H9 (cell line): ENCODE measurements at regions not wholly inside any gene's neighbourhood (a gene's known extent, or its start where the extent isn't known, plus 50 kb on each side); places are given as distances from the start of the nearest gene placed in this dataset.

Experiments
- DNase-seq: peaks from one replicate; pipeline ENCODE4 v3.0.0-alpha.2; 2017
- H2AFZ ChIP-seq: one replicate; pipeline ENCODE4 v1.6.1; 2013; ENCODE audit warnings: mild to moderate bottlenecking, low read length, control low read depth, moderate library complexity
- H2AK5ac ChIP-seq: 2 replicates; pipeline ENCODE4 v1.6.1; 2013; ENCODE audit warnings: low read length, control low read depth, mixed read lengths; ENCODE audit not compliant: insufficient read length
- H2BK120ac ChIP-seq: one replicate; pipeline ENCODE4 v1.6.1; 2013; ENCODE audit warnings: low read depth, mild to moderate bottlenecking, low read length, control low read depth, inconsistent platforms; ENCODE audit not compliant: poor library complexity, severe bottlenecking
- H2BK12ac ChIP-seq: 2 replicates; pipeline ENCODE4 v1.6.1; 2013; ENCODE audit warnings: low read length, control low read depth, mixed read lengths, low read depth; ENCODE audit not compliant: insufficient read length
- H2BK15ac ChIP-seq: 2 replicates; pipeline ENCODE4 v1.6.1; 2013; ENCODE audit warnings: low read depth, low read length, control low read depth
- H2BK20ac ChIP-seq: one replicate; pipeline ENCODE4 v1.6.1; 2013; ENCODE audit warnings: low read depth, mild to moderate bottlenecking, low read length, control low read depth, inconsistent platforms; ENCODE audit not compliant: poor library complexity, severe bottlenecking
- H2BK5ac ChIP-seq: 2 replicates; pipeline ENCODE4 v1.6.1; 2013; ENCODE audit warnings: low read length, control low read depth, mixed read lengths; ENCODE audit not compliant: insufficient read length
- H3K14ac ChIP-seq: 2 replicates; pipeline ENCODE4 v1.6.1; 2013; ENCODE audit warnings: low read length, control low read depth; ENCODE audit not compliant: insufficient read depth
- H3K18ac ChIP-seq: 2 replicates; pipeline ENCODE4 v1.6.1; 2013; ENCODE audit warnings: low read depth, mild to moderate bottlenecking, mixed read lengths, low read length, control low read depth; ENCODE audit not compliant: insufficient read length
- H3K23ac ChIP-seq: 2 replicates; pipeline ENCODE4 v1.6.1; 2013; ENCODE audit warnings: low read length, control low read depth, mixed read lengths, low read depth; ENCODE audit not compliant: insufficient read length
- H3K23me2 ChIP-seq: 2 replicates; pipeline ENCODE4 v1.6.1; 2013; ENCODE audit warnings: low read depth, mild to moderate bottlenecking, mixed read lengths, low read length, control low read depth; ENCODE audit not compliant: insufficient read length, poor library complexity, severe bottlenecking
- H3K27ac ChIP-seq: 2 replicates; pipeline ENCODE4 v1.5.1; 2013; ENCODE audit warnings: low read length, control low read depth, mixed read lengths, low read depth; ENCODE audit not compliant: insufficient read length
- H3K27me3 ChIP-seq: 2 replicates; pipeline ENCODE4 v1.6.1; 2013; ENCODE audit warnings: low read length, control low read depth, inconsistent platforms; ENCODE audit not compliant: insufficient read depth
- H3K4ac ChIP-seq: 2 replicates; pipeline ENCODE4 v1.6.1; 2013; ENCODE audit warnings: low read depth, mild to moderate bottlenecking, control low read depth, inconsistent platforms, low read length, moderate library complexity
- H3K4me1 ChIP-seq: 2 replicates; pipeline ENCODE4 v1.6.1; 2013; ENCODE audit warnings: low read length, control low read depth, inconsistent platforms; ENCODE audit not compliant: insufficient read depth
- H3K4me2 ChIP-seq: 2 replicates; pipeline ENCODE4 v1.6.1; 2013; ENCODE audit warnings: low read length, control low read depth, mixed read lengths; ENCODE audit not compliant: insufficient read length, insufficient read depth
- H3K56ac ChIP-seq: 2 replicates; pipeline ENCODE4 v1.6.1; 2013; ENCODE audit warnings: low read depth, mild to moderate bottlenecking, mixed read lengths, low read length, control low read depth; ENCODE audit not compliant: insufficient read length
- H3K79me1 ChIP-seq: 2 replicates; pipeline ENCODE4 v1.6.1; 2013; ENCODE audit warnings: low read depth, mild to moderate bottlenecking, moderate library complexity, low read length, control low read depth, inconsistent platforms; ENCODE audit not compliant: insufficient read depth, poor library complexity, severe bottlenecking
- H3K79me2 ChIP-seq: 2 replicates; pipeline ENCODE4 v1.6.1; 2013; ENCODE audit warnings: low read length, control low read depth, inconsistent platforms; ENCODE audit not compliant: insufficient read depth
- H3K9ac ChIP-seq: 2 replicates; pipeline ENCODE4 v1.6.1; 2013; ENCODE audit warnings: low read length, control low read depth, mixed read lengths; ENCODE audit not compliant: insufficient read length; ENCODE audit errors: extremely low read depth
- H3K9me3 ChIP-seq: one replicate; pipeline ENCODE4 v1.6.1; 2013; ENCODE audit warnings: low read depth, low read length, inconsistent platforms; ENCODE audit not compliant: control insufficient read depth
- H3T11ph ChIP-seq: one replicate; pipeline ENCODE4 v1.6.1; 2013; ENCODE audit warnings: mild to moderate bottlenecking, low read length, control low read depth, inconsistent platforms
- H4K20me1 ChIP-seq: one replicate; pipeline ENCODE4 v1.6.1; 2013; ENCODE audit not compliant: control insufficient read depth, insufficient read length, insufficient read depth
- H4K5ac ChIP-seq: 2 replicates; pipeline ENCODE4 v1.6.1; 2013; ENCODE audit warnings: low read depth, mild to moderate bottlenecking, mixed read lengths, low read length, control low read depth; ENCODE audit not compliant: insufficient read length
- H4K8ac ChIP-seq: replicated peaks from 2 replicates; pipeline ENCODE4 v1.6.1; 2013; ENCODE audit warnings: low read length, control low read depth, mixed read lengths, low read depth; ENCODE audit not compliant: insufficient read length
- H4K91ac ChIP-seq: 2 replicates; pipeline ENCODE4 v1.6.1; 2013; ENCODE audit warnings: low read depth, mild to moderate bottlenecking, moderate library complexity, mixed read lengths, low read length, control low read depth; ENCODE audit not compliant: insufficient read length
- H3K27ac Mint-ChIP-seq, 3 experiments: 2 replicates in 2 of 3; 3 replicates in 1 of 3; pipeline ENCODE4 v1.8.0; 2020 to 2021; ENCODE audit warnings: mixed read lengths in 3 of 3, mild to moderate bottlenecking in 1 of 3, moderate library complexity in 1 of 3
- H3K27me3 Mint-ChIP-seq: 2 replicates; pipeline ENCODE4 v1.8.0; 2021; ENCODE audit warnings: low read depth, mild to moderate bottlenecking, moderate library complexity, mixed read lengths
- H3K36me3 Mint-ChIP-seq, 3 experiments: 2 replicates in 2 of 3; 3 replicates in 1 of 3; pipeline ENCODE4 v1.8.0; 2020 to 2021; ENCODE audit warnings: low read depth in 3 of 3, mixed read lengths in 3 of 3; ENCODE audit not compliant: insufficient read depth in 1 of 3
- H3K4me1 Mint-ChIP-seq, 2 experiments: 2 replicates each; pipeline ENCODE4 v1.8.0; 2020; ENCODE audit warnings: mixed read lengths in 2 of 2
- H3K4me3 Mint-ChIP-seq, 2 experiments: 2 replicates in 1 of 2; 3 replicates in 1 of 2; pipeline ENCODE4 v1.8.0; 2020 to 2021; ENCODE audit warnings: mild to moderate bottlenecking in 2 of 2, mixed read lengths in 2 of 2, moderate library complexity in 1 of 2
- H3K9me3 Mint-ChIP-seq, 2 experiments: 2 replicates in 1 of 2; 3 replicates in 1 of 2; pipeline ENCODE4 v1.8.0; 2020; ENCODE audit warnings: mild to moderate bottlenecking in 2 of 2, mixed read lengths in 2 of 2, moderate library complexity in 1 of 2
- WGBS: extraction: QIAGEN DNeasy Blood & Tissue Kit; methylation state at CpG from one replicate; pipeline ENCODE4 v1.1.7; 2013; ENCODE audit warnings: missing lambda C conversion rate, low lambda C conversion rate, mixed read lengths; ENCODE audit not compliant: insufficient read length; ENCODE audit errors: extremely low coverage; 5-methylcytosine and 5-hydroxymethylcytosine counted together
- TF ChIP-seq, protein P1 (sequence below): fragments of 200-600 bp; sonication (generic); conservative IDR thresholded peaks from 3 replicates; pipeline ENCODE4 v1.8.0; 2021; ENCODE audit warnings: antibody characterized with exemption, mild to moderate bottlenecking

DNA sequence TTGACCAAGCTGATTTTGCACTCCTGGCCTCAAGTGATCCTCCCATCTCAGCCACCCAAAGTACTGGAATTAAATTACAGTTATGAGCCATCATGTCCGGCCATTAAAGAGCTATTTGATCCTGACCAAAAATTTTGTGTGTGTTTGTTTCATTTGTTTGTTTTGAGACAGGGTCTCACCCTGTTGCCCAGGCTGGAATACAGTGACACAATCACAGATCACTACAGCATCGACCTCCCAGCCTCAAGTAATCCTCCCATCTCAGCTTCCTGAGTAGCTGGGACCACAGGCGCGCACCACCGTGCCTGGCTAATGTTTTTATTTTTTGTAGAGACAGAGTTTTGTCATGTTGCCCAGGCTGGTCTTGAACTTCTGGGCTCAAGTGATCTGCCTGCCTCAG lies 82.9 kb upstream of the RBPJ start:
- Histone ChIP-seq H2BK15ac (no peak overlapping the region), H3K18ac (no peak overlapping the region), H2BK120ac (no peak overlapping the region), H2BK12ac (no peak overlapping the region), H3K79me1 (no peaks in the 10 kb centered on the region), H3K79me2 (no peaks in the 10 kb centered on the region), H4K91ac (no peak overlapping the region), H4K8ac (no peak overlapping the region), H3K14ac (no peak overlapping the region), H3K56ac (no peak overlapping the region), H3K27ac (no peak overlapping the region), H3K9me3 (no peaks in the 10 kb centered on the region), H4K20me1 (no peaks in the 10 kb centered on the region), H3K27me3 (no peaks in the 10 kb centered on the region), H2AK5ac (no peak overlapping the region), H3T11ph (no peak overlapping the region), H3K4me2 (no peak overlapping the region), H2BK5ac (no peak overlapping the region), H3K4ac (no peak overlapping the region), H4K5ac (no peak overlapping the region), H3K9ac (no peak overlapping the region), H2AFZ (no peak overlapping the region), H3K4me1 (peaks cover 6% of the 10 kb centered on the region), H2BK20ac (no peak overlapping the region), H3K23me2 (no peaks in the 10 kb centered on the region), H3K23ac (no peak overlapping the region)
- Mint-ChIP-seq H3K36me3 (no peaks in the 10 kb centered on the region), H3K9me3 (no peaks in the 10 kb centered on the region), H3K4me1 (peaks cover 26 to 27% of the 10 kb centered on the region in 2 experiments), H3K27me3 (no peaks in the 10 kb centered on the region), H3K4me3 (no peak overlapping the region), H3K27ac (0 out of 7 replicates have a peak overlapping the region, but pooled peaks of 1 of the 3 experiments have one; percentile 46)
- DNase-seq: no peak
- WGBS: no CpG with 5 or more reads among the region's 5 CpGs
- TF ChIP-seq, protein P1, sequence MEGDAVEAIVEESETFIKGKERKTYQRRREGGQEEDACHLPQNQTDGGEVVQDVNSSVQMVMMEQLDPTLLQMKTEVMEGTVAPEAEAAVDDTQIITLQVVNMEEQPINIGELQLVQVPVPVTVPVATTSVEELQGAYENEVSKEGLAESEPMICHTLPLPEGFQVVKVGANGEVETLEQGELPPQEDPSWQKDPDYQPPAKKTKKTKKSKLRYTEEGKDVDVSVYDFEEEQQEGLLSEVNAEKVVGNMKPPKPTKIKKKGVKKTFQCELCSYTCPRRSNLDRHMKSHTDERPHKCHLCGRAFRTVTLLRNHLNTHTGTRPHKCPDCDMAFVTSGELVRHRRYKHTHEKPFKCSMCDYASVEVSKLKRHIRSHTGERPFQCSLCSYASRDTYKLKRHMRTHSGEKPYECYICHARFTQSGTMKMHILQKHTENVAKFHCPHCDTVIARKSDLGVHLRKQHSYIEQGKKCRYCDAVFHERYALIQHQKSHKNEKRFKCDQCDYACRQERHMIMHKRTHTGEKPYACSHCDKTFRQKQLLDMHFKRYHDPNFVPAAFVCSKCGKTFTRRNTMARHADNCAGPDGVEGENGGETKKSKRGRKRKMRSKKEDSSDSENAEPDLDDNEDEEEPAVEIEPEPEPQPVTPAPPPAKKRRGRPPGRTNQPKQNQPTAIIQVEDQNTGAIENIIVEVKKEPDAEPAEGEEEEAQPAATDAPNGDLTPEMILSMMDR: no peak
